HG02678 (cell line): ENCODE measurements at regions not wholly inside any gene's neighbourhood (a gene's known extent, or its start where the extent isn't known, plus 50 kb on each side); places are given as distances from the start of the nearest gene placed in this dataset.
"Not testable (repeated sequence)": the region's sequence is repeated elsewhere in the genome, so short reads cannot be mapped to it uniquely, and the experiment has no call there.

Experiments
- ATAC-seq: cut with Tn5 transposase; IDR thresholded peaks from one replicate; pipeline ENCODE4 v1.9.1; 2021; ENCODE audit warnings: mild to moderate bottlenecking, moderate library complexity; ENCODE audit not compliant: unreplicated experiment

DNA sequence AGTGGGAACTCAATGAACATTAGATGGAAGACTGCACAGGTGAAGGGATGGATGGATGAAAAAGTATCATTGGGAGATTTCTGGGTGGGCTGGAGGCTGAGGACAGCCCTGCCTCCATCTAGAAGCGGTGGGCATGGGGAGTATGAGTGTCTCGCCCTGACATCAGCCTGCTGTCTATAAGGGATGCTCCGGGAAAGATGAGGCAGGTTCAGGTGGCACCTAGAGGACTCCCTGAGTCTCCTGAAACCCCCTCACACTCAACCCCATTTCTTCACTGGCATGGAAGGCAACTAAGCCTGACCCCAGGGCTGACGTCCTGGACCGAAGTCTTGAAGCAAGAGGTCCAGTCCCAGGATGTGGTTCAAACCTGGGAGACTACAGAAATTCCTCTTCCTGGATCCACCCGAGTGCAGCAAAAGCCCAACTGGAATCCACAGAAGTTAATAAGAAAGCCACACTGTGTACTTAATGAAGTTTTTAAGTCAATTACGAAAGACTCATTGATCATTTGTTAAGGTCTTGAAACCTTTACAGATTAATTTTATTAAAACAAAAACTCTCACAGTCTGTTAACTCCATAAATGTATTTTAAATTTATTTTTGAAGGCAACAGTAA, 238.8 kb downstream of the EMX2 start:
- no peak for ATAC-seq

- no peak for ATAC-seq
Observed at GRCh38 chr10:117782276-117782675, 239.7 kb downstream of the EMX2 start.

DNA sequence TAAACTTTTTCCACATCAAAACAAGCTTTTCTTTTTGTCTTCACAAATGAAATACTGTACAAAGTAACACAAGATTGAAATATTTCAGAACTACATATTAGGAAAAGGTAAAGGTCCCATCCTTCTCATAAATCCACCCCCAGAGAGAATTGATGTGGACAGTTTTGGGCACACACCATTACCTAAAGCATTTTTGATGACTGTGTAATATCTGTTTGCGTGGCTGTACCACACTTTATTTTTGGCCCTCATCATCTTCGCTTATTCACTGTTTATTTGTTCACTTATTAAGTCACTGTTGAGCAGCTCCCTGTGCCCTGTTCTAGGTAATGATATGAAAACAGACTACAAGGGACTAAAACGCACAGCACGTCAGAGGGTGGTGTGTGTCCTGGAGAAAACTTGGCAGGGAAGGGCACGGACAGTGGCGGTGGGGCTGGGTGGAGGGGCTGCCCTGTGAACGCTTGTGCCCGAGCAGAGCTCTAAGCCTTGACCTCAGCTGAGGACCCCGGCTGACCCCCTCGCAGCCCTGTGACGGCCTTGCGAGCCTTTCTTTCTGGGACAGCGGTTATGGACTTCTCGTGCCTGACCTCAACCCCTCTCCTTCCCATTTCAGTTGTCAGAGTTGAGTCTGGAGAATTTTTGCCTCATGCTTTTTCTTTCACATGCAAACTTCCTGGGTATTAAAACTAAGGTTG, 241.3 kb downstream of the EMX2 start:
- no peak for ATAC-seq

DNA sequence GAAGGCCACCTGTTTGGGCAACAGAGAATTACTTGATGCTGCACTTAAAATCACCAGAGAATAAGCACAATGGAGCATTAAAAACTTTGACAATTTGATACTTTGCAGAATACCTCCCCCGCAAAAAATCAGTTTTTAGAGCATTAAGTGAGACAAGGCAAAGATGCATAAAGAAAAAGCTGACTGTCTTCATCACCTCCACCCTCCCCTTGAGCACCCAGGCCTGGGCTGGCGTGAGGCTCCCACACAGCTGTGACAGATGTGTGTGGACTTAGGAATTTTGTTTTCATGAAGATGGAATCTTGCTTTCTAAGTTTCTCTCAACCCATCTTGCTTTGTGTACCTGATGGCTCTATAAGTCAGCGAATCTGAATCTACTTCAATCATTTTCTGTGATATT, 242.2 kb downstream of the EMX2 start:
- no peak for ATAC-seq

GRCh38 chr10:117788911-117789310, 246.4 kb downstream of the EMX2 start:
- no peak for ATAC-seq

DNA sequence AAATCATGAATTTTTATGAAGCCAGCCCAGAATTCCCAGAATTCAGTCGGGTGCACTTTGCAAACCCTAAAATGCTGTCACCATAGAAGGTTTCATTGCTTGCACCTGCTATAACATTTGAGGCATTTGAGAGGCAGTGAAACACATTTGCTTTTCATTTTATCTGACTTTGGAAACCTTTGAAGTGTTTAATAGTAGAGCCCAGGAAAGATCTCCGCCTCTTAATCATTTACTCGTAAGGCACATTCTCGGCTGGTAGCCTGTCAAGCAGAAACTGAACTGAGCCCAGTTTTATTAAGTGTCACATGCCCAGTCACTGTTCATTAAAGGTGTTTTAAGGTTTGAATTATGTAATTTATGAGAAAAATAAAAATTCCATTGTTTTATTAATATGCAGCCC, 247.6 kb downstream of the EMX2 start:
- ATAC-seq: no peak

- no peak for ATAC-seq
Observed at GRCh38 chr10:117790621-117791020, 248.1 kb downstream of the EMX2 start.

GRCh38 chr10:117792214-117792613, 249.7 kb downstream of the EMX2 start:
- no peak for ATAC-seq

GRCh38 chr10:117796130-117796745, 250.5 kb downstream of the RAB11FIP2 start:
- ATAC-seq: no peak

DNA sequence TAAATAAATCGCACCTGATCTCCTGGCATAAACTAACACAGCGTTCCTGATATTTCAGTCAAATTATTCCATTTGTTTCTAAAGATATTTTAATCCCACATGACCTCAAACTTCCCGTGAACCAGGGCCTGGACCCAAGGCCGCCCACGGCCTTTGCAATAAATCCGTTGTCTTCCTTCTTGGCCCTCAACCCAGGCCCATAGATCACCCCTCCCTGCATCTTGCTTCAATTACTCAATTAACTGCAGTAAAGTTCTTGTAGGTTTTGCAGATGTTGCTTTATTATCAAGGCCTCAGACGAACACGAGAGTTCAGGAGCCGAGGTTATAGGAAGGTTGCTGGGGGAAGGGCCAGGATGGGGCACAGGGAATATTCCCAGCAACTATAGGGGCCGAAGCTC, 249.4 kb downstream of the RAB11FIP2 start:
- no peak for ATAC-seq

DNA sequence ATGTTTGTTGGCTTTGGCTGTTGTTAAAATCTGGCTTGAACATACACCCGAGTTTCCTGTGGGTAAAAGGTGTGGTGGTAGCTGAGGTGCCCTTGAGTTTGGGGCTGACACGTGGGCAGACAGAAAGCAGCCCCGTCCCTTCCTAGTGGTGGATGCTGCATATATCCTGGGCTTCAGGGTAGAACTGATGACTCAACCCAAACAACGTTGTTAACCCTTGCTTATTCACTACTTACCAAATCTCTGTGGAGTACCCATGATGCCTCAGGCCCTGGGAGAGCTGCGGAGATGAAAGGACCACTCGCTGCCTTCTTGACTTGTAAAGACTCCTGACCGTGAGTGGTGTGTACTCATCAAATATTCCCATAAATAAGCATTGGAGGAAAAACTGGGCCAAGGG, 245.1 kb downstream of the RAB11FIP2 start:
- ATAC-seq: no peak

DNA sequence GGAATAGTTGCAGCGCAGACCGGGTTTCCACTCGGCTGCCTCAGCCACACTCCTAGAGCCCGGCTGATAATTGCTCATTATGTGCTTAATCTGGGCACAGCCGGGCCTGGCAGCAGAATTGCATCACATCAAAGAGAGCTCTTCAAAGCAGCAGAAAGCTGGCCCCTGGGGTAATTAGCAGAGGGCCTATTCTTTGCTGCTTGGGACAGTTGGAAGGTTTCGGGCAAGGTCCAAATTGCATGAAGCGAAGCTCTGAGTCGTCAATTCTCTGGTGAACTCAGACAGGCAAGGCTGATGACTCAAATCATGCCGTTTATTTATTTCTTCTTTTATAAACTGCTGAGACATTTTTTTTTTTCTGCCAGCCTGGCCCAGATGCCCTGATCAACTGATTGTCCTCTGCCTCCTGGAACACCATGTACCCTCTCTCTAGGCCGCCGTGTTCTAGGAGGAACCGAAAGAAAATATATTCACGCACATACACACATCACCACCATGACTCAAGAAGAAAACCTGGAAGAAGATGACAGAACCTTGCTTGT, 242.2 kb downstream of the RAB11FIP2 start:
- no peak for ATAC-seq

DNA sequence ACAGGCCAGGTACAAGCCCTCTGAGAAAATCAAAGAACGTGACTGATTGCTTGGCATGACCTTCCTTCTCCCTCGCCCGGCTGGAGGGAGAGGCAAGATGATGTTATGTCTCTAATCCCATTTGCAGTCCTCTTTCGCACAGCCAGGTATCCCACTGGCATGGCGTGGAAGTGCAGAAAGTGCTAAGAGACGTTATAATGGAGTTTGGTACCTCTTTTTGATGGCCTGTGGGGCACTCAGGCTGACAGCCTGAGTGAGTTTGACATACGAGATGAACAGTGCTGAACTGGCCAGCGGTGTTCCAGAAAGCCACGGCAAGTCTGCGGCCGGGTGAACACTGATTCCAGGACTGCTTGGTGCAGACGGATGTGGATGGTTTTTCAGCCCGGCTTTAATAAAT, 241.6 kb downstream of the RAB11FIP2 start:
- ATAC-seq: no peak

GRCh38 chr10:117807441-117807840, 239.3 kb downstream of the RAB11FIP2 start:
- no peak for ATAC-seq

DNA sequence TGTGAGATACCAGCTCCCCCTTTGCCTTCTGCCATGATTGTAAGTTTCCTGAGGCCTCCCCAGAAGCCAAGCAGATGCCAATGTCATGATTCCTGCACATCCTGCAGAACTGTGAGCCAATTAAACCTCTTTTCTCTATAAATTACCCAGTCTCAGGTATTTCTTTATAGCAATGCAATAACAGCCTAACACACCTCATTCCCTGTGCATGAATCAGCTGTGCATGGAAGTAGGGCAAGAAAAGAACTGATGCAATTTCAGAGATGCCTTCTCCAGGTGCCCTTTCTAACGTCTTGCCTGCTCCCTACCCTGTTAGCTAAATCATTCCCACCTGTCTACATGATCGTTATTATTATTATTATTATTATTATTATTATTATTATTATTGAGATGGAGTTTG, 230.9 kb downstream of the RAB11FIP2 start:
- not testable (repeated sequence) for ATAC-seq

DNA sequence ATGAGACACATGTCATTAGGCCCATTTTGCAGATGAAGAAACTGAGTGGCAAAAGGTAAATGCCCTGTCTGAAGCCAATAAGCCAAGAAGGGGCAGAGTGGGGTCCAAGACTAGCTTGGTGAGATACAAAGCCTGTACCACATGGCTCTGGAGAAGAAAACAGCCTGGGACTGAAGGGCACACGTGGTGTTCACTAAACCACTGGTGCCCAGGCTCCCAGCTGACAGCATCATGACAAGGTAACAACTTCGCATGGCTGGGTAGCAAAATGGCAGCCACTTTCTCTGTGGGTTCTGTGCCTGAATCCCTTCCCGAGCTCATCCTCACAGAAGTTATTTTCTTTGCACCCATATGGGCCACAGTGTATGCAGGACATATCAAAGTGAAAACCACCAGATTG, 229.6 kb downstream of the RAB11FIP2 start:
- no peak for ATAC-seq

DNA sequence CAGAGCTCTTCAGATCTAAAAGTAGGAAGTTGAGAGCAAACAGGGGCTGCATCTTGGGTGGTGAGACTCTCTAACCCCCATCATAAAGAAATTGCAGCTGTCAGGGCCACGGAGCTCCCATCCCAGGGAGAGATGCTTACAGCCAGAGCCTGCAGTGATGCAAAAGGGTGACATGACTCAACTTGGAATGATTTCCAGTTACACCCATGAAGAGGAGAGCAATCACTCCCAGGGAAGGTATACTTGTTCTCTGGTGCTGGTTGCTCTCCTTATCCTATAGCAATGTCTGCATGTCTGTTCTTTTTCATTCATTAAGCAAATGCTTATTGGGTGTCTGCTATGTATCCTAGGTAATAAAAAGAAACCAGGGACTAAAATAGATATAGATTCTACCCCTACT, 228.0 kb downstream of the RAB11FIP2 start:
- no peak for ATAC-seq

DNA sequence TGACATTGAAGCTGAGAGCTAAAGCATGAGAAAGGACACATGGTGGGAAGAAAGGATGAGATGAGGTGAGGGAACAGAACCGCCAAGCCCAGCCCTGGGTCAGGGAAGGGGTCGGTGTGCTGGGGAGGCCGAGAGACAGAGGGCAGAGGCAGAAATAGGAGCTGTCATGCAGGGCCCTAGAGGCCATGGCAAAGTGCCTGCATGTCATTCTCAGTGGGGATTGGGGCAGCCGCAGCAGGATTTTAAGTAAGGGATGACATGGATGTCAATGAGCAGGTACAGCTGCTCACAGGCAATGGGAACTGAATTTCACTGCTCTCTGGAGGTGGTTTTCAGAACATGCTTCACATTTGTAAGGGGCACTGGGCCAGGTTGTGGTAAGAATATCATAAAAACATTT, 227.4 kb downstream of the RAB11FIP2 start:
- no peak for ATAC-seq

DNA sequence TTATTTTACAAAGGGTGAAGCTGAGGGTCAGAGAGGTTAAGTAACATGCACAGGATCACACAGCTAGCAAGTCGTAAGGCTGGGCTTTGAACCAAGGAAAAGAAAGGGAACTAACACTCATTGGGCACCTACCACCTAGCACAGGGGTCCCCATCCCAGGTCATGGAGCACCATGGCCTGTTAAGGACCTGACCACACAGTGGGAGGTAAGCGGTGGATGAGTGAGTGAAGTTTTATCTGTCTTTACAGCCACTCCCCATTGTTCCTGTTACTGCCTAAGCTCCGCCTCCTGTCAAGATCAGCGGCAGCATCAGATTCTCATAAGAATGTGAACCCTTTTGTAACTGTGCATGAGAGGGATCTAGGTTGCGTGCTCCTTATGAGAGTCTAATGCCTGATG, 222.8 kb downstream of the RAB11FIP2 start:
- no peak for ATAC-seq

- no peak for ATAC-seq
Observed at GRCh38 chr10:117830205-117830604, 216.5 kb downstream of the RAB11FIP2 start.

- ATAC-seq: peak; percentile 48
Observed at GRCh38 chr10:117830787-117831212, 215.9 kb downstream of the RAB11FIP2 start.
